ENCODE measurements at regions not wholly inside any gene's neighbourhood (a gene's known extent, or its start where the extent isn't known, plus 50 kb on each side); places are given as distances from the start of the nearest gene placed in this dataset.

DNA sequence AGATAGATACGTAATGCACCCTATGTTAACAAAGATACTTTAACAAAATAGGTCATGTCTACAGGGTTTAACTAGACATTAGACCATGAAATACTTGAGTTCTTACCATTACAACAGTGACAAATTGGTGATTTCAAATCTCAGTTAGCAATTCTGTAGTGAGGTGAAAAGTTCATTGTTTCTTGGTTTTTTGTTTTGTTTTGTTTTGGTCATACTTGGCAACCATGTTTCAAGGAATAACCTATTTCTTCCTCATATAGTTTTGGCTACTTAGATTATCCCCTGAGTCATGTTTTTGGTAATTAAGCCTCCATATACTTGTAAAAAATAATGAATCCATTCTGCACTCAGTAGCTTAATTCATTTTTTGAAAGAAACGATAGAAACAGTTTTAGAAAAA lies 1200.4 kb downstream of the DIAPH3 start:
- no peak for TF ChIP-seq POLR2A (IDR thresholded peaks at IDR 0.05)
- TF ChIP-seq, protein P1, sequence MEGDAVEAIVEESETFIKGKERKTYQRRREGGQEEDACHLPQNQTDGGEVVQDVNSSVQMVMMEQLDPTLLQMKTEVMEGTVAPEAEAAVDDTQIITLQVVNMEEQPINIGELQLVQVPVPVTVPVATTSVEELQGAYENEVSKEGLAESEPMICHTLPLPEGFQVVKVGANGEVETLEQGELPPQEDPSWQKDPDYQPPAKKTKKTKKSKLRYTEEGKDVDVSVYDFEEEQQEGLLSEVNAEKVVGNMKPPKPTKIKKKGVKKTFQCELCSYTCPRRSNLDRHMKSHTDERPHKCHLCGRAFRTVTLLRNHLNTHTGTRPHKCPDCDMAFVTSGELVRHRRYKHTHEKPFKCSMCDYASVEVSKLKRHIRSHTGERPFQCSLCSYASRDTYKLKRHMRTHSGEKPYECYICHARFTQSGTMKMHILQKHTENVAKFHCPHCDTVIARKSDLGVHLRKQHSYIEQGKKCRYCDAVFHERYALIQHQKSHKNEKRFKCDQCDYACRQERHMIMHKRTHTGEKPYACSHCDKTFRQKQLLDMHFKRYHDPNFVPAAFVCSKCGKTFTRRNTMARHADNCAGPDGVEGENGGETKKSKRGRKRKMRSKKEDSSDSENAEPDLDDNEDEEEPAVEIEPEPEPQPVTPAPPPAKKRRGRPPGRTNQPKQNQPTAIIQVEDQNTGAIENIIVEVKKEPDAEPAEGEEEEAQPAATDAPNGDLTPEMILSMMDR (IDR thresholded peaks at IDR 0.05): no peak
- TF ChIP-seq POLR2AphosphoS5 (IDR thresholded peaks at IDR 0.05): no peak
- no peak for TF ChIP-seq EP300 (IDR thresholded peaks at IDR 0.05)
- Histone ChIP-seq H3K27me3 (no peaks in the 10 kb centered on the region), H3K4me3 (no peak overlapping the region), H3K36me3 (no peaks in the 10 kb centered on the region), H3K27ac (no peak overlapping the region), H3K4me1 (no peaks in the 10 kb centered on the region), H3K9me3 (no peaks in the 10 kb centered on the region)
- ATAC-seq (ENCODE audit: low FRiP score in 2 of 2) (no peak), DNase-seq (no peak)
- 93% methylated on average over 2 of the region's 2 CpGs for WGBS, 2 donors

DNA sequence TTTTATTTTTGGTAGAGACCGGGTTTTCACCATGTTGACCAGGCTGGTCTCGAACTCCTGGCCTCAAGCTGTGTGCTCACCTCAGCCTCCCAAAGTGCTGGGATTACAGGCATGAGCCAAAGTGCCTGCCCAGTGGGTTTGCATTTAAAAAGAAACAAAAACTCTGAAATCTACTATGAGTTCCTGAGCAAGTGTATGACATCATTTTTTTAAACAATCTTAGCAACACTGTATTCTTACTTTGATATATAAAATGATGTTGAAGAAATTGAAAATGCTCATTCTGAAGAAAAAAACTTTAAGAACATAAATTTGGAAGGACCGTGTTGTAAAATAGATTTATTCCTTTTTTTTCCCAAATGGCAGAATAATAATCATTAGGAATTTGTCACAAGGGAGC lies 1199.7 kb downstream of the DIAPH3 start:
- no peak for TF ChIP-seq POLR2A (IDR thresholded peaks at IDR 0.05)
- TF ChIP-seq EP300 (IDR thresholded peaks at IDR 0.05): no peak
- no peak overlapping the region for H3K27ac ChIP-seq
- no peak for DNase-seq
- H3K4me1 ChIP-seq: no peaks in the 10 kb centered on the region
- WGBS, 2 donors: 77 to 83% methylated on average over 3 of the region's 3 CpGs
- H3K27me3 ChIP-seq: no peaks in the 10 kb centered on the region
- H3K9me3 ChIP-seq: no peaks in the 10 kb centered on the region
- ATAC-seq (ENCODE audit: low FRiP score in 2 of 2): no peak
- H3K36me3 ChIP-seq: no peaks in the 10 kb centered on the region
- no peak overlapping the region for H3K4me3 ChIP-seq

- no peak overlapping the region for H3K4me3 ChIP-seq
- no peaks in the 10 kb centered on the region for H3K4me1 ChIP-seq
- TF ChIP-seq, protein P1 (IDR thresholded peaks at IDR 0.05): no peak
- TF ChIP-seq EP300 (IDR thresholded peaks at IDR 0.05): no peak
- TF ChIP-seq POLR2A (IDR thresholded peaks at IDR 0.05): no peak
- TF ChIP-seq POLR2AphosphoS5 (IDR thresholded peaks at IDR 0.05): no peak
- no peak overlapping the region for H3K27ac ChIP-seq
- peak in 1 of 2 donors; percentile 15 for DNase-seq
- ATAC-seq (ENCODE audit: low FRiP score in 2 of 2): no peak
- no peaks in the 10 kb centered on the region for H3K27me3 ChIP-seq
- 94% methylated on average over 6 of the region's 6 CpGs for WGBS, 2 donors
- H3K36me3 ChIP-seq: no peaks in the 10 kb centered on the region
- no peaks in the 10 kb centered on the region for H3K9me3 ChIP-seq
These were observed 1186.6 kb downstream of the DIAPH3 start for GRCh38 chr13:58977085-58977484.

DNA sequence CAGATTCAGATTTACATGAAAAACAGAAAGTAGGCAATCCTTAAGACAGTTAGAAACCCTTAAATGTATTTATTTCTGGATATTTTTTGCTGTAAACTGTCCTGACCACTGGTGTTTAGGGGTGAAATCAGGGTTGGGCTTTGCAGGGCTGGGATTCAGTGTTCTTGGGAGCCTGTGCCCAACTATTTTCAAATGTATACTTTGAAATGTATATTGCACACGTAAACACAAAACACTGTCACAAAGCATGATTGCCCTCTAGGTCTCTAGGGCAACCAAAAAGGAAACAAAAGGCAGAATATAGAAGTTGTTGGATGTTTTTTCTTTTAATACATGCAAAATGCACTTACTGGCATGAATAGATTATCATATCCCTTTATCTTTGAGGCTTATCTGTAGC lies 1185.4 kb downstream of the DIAPH3 start:
- peaks cover 0 to 6% (median 0%) of the 10 kb centered on the region in 4 donors for H3K9me3 ChIP-seq
- H3K27me3 ChIP-seq: no peaks in the 10 kb centered on the region
- ATAC-seq (ENCODE audit: low FRiP score in 2 of 2) (no peak), DNase-seq (no peak)
- no peaks in the 10 kb centered on the region for H3K4me1 ChIP-seq
- no peak overlapping the region for H3K4me3 ChIP-seq
- TF ChIP-seq POLR2A (IDR thresholded peaks at IDR 0.05) (no peak), POLR2AphosphoS5 (IDR thresholded peaks at IDR 0.05) (no peak), EP300 (IDR thresholded peaks at IDR 0.05) (no peak)
- TF ChIP-seq, protein P1 (IDR thresholded peaks at IDR 0.05): no peak
- no peak overlapping the region for H3K27ac ChIP-seq
- no peaks in the 10 kb centered on the region for H3K36me3 ChIP-seq
- WGBS, 2 donors: 71 to 72% methylated on average over 1 of the region's 1 CpG

- peaks cover 0 to 6% (median 0%) of the 10 kb centered on the region in 4 donors for H3K9me3 ChIP-seq
- no peaks in the 10 kb centered on the region for H3K4me1 ChIP-seq
- no peak for DNase-seq
- no peaks in the 10 kb centered on the region for H3K36me3 ChIP-seq
- TF ChIP-seq, protein P1 (IDR thresholded peaks at IDR 0.05): no peak
- TF ChIP-seq POLR2AphosphoS5 (IDR thresholded peaks at IDR 0.05): no peak
- TF ChIP-seq EP300 (IDR thresholded peaks at IDR 0.05): no peak
- TF ChIP-seq POLR2A (IDR thresholded peaks at IDR 0.05): no peak
- no peak overlapping the region for H3K4me3 ChIP-seq
- H3K27me3 ChIP-seq: no peaks in the 10 kb centered on the region
- no peak overlapping the region for H3K27ac ChIP-seq
- no peak for ATAC-seq (ENCODE audit: low FRiP score in 2 of 2)
- 70 to 74% methylated on average over 2 of the region's 2 CpGs for whole genome bisulfite sequencing, 2 donors
These were observed 1183.9 kb downstream of the DIAPH3 start for GRCh38 chr13:58979851-58980250.

Measured in upper lobe of left lung (tissue), 6 donors.